Epithelial cell of esophagus (primary cell): ENCODE measurements at regions not wholly inside any gene's neighbourhood (a gene's known extent, or its start where the extent isn't known, plus 50 kb on each side); places are given as distances from the start of the nearest gene placed in this dataset.

ENCODE experiments used
- DNase-seq: peaks from one replicate; pipeline ENCODE4 v3.0.0; 2010; ENCODE audit warnings: low read depth
- H3K4me3 ChIP-seq: 2 replicates; pipeline ENCODE4 v1.5.1; 2011; ENCODE audit warnings: mild to moderate bottlenecking, low read length, control low read depth
- CTCF ChIP-seq: IDR thresholded peaks from 2 replicates; pipeline ENCODE4 v1.5.1; 2011; ENCODE audit warnings: low read depth, mild to moderate bottlenecking, low read length, control low read depth, inconsistent platforms; ENCODE audit not compliant: insufficient read depth; ENCODE audit errors: missing control alignments

- no peak for TF ChIP-seq CTCF
- no peak overlapping the region for H3K4me3 ChIP-seq
- DNase-seq, result no peak
Observed at GRCh38 chr9:88680505-88681160, 145.7 kb downstream of the NXNL2 start.

GRCh38 chr9:88681434-88681833 is 146.5 kb downstream of the NXNL2 start:
- H3K4me3 ChIP-seq, result no peak overlapping the region
- no peak for DNase-seq
- TF ChIP-seq CTCF, result no peak

- no peak overlapping the region for H3K4me3 ChIP-seq
- no peak for DNase-seq
- TF ChIP-seq CTCF, result no peak
Observed at GRCh38 chr9:88682431-88682831, 147.5 kb downstream of the NXNL2 start.

GRCh38 chr9:88684046-88684445 is 149.1 kb downstream of the NXNL2 start:
- no peak for DNase-seq
- TF ChIP-seq CTCF, result no peak
- no peak overlapping the region for H3K4me3 ChIP-seq

GRCh38 chr9:88684845-88685244 is 149.9 kb downstream of the NXNL2 start:
- DNase-seq, result no peak
- H3K4me3 ChIP-seq, result no peak overlapping the region
- TF ChIP-seq CTCF, result no peak

- H3K4me3 ChIP-seq, result no peak overlapping the region
- no peak for DNase-seq
- no peak for TF ChIP-seq CTCF
Observed at GRCh38 chr9:88685966-88686365, 151.0 kb downstream of the NXNL2 start.
